ENCODE measurements at regions not wholly inside any gene's neighbourhood (a gene's known extent, or its start where the extent isn't known, plus 50 kb on each side); places are given as distances from the start of the nearest gene placed in this dataset.

DNA sequence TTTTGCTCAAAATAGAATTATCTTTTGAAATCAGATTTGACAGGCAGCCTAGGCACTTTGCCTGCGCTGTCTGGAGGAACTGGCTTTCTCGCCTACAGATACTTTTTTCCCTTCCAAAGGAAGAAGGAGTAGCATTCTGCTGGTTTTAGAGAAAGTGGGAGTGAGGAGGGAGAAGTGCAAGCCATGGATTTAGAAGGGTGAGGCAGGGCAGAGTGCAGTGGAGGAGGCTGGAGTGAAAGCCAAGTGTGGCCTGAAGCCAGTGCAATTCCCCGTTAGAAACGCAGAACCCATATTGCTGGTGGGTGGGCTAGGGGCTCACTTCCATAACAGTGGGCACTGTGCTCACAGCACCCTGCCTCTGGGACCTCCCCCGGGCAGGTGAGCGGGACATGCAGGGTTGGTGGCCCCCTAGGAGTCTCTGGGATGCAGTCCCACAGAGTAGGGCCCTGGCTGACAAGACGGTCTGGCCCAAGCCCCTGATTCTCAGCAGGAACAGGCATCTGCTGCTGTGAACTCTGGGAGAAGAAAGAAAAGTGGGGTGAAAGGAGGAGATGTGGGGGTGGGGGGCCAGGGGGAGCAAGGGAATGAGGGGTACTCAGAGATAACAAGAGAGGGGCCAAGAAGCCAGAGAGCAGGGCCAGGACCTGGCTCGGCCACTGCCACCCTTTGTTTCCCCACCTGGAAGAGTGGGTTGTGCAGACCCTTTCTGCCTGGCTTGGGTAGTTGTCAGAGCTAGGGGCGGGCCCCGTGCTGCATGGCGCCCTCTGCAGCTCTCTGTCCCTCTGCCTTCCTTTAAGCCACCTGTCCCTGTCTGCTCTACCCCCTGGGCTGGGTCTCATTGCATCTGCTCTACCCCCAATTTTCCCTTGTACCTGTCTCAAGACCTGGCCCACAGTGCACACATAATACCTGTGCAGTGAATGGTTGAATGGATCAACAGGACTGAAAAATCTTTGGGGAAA, 273.5 kb upstream of the HS6ST1 start:
- DNase-seq, result no peak
- no peaks in the 10 kb centered on the region for H3K9me3 ChIP-seq
- ATAC-seq, result peak; percentile 37
- TF ChIP-seq CTCF (IDR thresholded peaks at IDR 0.05), result no peak
- no peaks in the 10 kb centered on the region for H3K27me3 ChIP-seq
- H3K36me3 ChIP-seq, result no peaks in the 10 kb centered on the region
- no peak overlapping the region for H3K27ac ChIP-seq
- no peak overlapping the region for H3K4me3 ChIP-seq
- H3K4me1 ChIP-seq, result no peaks in the 10 kb centered on the region
- intact Hi-C loops (cut with DNase I), result no loop called here

- Histone ChIP-seq H3K4me3 (no peak overlapping the region), H3K36me3 (no peaks in the 10 kb centered on the region), H3K9me3 (no peaks in the 10 kb centered on the region), H3K27ac (no peak overlapping the region), H3K4me1 (no peaks in the 10 kb centered on the region), H3K27me3 (no peaks in the 10 kb centered on the region)
- DNase-seq, result no peak
- intact Hi-C loops (cut with DNase I), result no loop called here
- no peak for TF ChIP-seq CTCF (IDR thresholded peaks at IDR 0.05)
- ATAC-seq, result no peak
Measured at GRCh38 chr2:128593518-128593878, 274.8 kb upstream of the HS6ST1 start.

DNA sequence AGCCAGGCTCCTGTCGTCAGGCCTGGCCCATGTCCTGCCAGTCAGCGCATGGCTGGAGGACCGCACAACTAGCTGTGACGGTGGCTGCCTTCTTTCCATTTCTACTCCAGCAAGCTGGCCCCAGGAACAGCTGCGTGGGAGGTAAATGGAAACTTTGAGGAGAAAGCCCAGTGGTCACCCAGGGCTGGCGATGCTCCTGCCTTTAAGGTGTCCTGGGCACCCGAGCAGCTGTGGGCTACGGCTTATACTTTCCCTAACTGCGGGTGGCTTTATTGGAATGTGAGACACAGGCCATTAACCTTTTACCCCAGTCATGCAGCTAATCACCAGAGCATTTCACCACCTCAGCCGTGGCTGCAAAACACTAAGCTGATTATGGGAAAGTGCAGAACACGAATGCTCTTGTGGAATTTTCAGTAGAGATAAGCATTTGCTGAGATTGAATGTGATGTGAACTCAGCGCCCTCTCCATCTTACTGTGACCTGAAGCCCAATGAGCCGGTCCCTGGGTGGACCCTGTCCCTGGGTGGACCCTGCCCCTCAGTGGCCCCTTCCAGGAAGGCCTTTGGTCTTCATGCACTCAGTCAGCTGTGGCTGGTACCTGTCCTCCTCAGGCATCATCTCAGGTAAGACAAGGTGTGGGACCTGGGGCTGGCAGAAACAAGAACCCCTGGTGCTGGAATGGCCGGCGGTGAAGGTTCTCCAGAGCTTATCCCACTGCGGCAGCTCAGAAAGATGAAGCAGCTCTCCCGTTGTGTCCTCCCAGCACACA, 275.4 kb upstream of the HS6ST1 start:
- H3K27ac ChIP-seq, result no peak overlapping the region

GRCh38 chr2:128594651-128594910, 275.9 kb upstream of the HS6ST1 start:
- DNase-seq (no peak), ATAC-seq (no peak)
- Histone ChIP-seq H3K4me3 (no peak overlapping the region), H3K27me3 (no peaks in the 10 kb centered on the region), H3K9me3 (no peaks in the 10 kb centered on the region), H3K36me3 (no peaks in the 10 kb centered on the region), H3K27ac (no peak overlapping the region), H3K4me1 (no peaks in the 10 kb centered on the region)
- intact Hi-C loops (cut with DNase I), result no loop called here
- no peak for TF ChIP-seq CTCF (IDR thresholded peaks at IDR 0.05)

More for the DNA sequence above, 275.4 kb upstream of the HS6ST1 start:
- Histone ChIP-seq H3K27me3 (no peaks in the 10 kb centered on the region), H3K9me3 (no peaks in the 10 kb centered on the region), H3K36me3 (no peaks in the 10 kb centered on the region), H3K4me1 (no peaks in the 10 kb centered on the region), H3K4me3 (no peak overlapping the region)
- ATAC-seq (no peak), DNase-seq (no peak)
- intact Hi-C loops (cut with DNase I), result no loop called here
- TF ChIP-seq CTCF (IDR thresholded peaks at IDR 0.05), result no peak

GRCh38 chr2:128594953-128595677, 276.4 kb upstream of the HS6ST1 start:
- no peaks in the 10 kb centered on the region for H3K4me1 ChIP-seq
- no peaks in the 10 kb centered on the region for H3K27me3 ChIP-seq
- H3K9me3 ChIP-seq, result no peaks in the 10 kb centered on the region
- H3K36me3 ChIP-seq, result no peaks in the 10 kb centered on the region
- no peak for ATAC-seq
- TF ChIP-seq CTCF (IDR thresholded peaks at IDR 0.05), result no peak
- DNase-seq, result no peak
- no peak overlapping the region for H3K4me3 ChIP-seq
- H3K27ac ChIP-seq, result no peak overlapping the region
- intact Hi-C loops (cut with DNase I), result no loop called here
